Right lobe of liver (tissue), 4 donors: ENCODE measurements at regions not wholly inside any gene's neighbourhood (a gene's known extent, or its start where the extent isn't known, plus 50 kb on each side); places are given as distances from the start of the nearest gene placed in this dataset.

Experiments
- CTCF ChIP-seq, 4 donors: fragments of 200-600 bp in 3 of 4; fragments of 450-650 bp in 1 of 4; IDR thresholded peaks; one replicate each; pipeline versions ENCODE4 v1.5.1 to v1.8.0; 2016 to 2022; ENCODE audit warnings: antibody characterized with exemption in 4 of 4, mild to moderate bottlenecking in 2 of 4
- POLR2A ChIP-seq: fragments of 450-650 bp; IDR thresholded peaks from one replicate; pipeline ENCODE4 v1.6.1; 2017; ENCODE audit warnings: antibody characterized with exemption, mild to moderate bottlenecking
- donor health status: DM: no; HTN: no; CAD: no.
- donor health status: DM: no; HTN: no; CAD: no.
- donor health status: DM: no; HTN: yes; CAD: no.

GRCh38 chr3:26307192-26307591 lies 315.4 kb upstream of the LRRC3B start:
- TF ChIP-seq CTCF (IDR thresholded peaks at IDR 0.05) (no peak), POLR2A (no peak)
